GM21737 (cell line): ENCODE measurements at regions not wholly inside any gene's neighbourhood (a gene's known extent, or its start where the extent isn't known, plus 50 kb on each side); places are given as distances from the start of the nearest gene placed in this dataset.
"Not testable (repeated sequence)": the region's sequence is repeated elsewhere in the genome, so short reads cannot be mapped to it uniquely, and the experiment has no call there.

Source experiments
- ATAC-seq: cut with Tn5 transposase; IDR thresholded peaks from one replicate; pipeline ENCODE4 v1.9.1; 2021; ENCODE audit warnings: mild to moderate bottlenecking, moderate library complexity; ENCODE audit not compliant: unreplicated experiment

DNA sequence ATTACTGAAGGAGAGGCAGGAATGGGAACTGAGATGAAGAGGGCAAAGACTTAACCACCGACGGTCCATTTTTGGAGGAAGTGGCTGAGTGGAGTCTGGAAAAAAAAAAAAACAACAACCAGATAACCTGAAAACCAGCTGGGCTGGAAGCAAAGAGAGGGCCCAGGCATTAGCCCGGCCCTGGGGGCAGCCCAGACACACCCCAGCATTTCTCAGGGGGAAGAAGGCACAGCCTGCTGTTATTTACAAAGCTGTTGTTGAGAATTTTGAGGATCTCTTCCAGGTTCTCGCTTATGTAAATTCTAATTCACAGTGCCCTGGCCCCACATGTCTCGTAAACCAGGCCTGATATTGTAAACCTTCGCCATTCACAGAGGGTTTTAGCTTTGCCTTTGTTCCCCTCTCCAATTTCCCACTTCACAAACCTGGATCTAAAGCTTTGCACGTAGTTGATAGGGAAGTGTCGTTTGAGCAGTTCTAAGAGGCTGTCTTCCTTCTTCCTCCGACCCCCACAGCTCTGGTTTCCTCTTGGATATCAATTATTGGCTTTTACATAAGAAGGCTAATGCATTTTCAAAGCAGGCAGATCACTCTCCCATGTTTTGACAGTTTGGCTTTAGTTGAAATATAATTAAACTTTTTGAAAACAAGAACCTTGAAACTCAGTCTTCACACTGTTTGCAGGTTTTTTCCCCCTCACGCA is 161.8 kb upstream of the IRF2BP2 start:
- ATAC-seq = no peak

DNA sequence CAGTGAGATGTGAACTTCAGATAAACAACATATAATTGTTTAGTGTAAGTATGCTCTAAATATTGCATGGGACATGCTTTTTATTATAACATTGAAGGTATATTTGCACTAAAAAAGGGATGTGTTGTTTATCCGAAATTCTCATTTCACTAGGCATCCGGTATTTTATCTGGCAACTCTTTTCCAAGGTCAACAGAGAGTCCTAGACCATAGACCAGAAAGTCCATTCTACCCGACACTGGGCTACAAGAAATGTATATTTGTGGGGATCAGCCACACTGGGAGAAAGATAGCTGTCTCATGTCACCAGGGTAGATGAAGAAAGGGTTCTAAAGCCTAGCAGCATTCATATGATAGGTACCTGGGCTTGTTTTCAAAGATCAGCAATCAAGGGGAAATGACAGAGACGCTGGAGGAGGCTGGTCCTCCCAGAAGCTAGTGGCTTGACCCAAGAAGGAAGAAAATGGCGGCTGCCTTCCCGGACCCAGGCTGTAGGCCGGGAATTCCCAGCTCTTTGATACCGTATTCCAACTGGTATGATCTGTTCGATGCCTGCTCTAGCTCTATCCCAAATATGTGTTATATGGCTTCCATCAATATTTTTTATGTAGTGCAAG is 161.1 kb upstream of the IRF2BP2 start:
- no peak for ATAC-seq

DNA sequence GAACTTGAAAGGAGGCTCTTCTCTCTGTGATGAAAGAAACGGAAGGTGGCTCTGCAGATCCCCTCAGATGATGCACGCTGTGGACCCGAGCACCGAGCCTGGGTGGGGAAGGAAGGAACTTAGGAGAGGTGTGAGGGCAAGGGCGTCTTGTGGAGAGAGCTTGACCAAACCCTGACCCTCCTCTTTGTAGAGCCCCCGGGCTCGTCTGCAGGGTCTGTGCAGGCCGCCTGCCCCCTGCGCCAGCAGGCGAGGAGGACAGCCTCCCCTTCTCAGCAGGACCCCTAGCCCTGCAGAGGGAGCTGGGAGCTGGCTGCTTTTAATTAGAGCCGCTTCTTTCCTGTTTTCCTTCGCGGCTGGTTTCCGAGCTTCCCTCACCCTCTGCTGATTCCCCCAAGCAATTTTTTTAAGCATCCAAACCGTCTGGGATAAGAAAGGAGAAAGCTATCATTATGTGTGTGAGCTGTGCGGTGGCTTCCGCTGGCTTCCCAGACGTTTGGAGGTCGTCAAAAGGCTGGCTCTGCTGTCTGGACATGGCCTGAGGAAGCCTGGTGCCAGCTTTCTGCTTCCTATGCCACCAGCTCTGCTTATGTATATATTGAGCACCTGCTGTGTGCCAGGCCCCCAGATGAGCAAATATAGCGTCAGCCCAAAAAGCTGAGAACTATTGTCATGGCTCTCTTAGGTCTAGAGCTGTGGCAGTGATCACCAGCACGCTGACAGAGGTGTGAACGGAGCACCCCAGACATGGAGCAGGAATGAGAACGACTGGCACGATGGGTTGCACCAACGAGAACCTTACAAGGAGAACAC is 160.2 kb upstream of the IRF2BP2 start:
- ATAC-seq = no peak

DNA sequence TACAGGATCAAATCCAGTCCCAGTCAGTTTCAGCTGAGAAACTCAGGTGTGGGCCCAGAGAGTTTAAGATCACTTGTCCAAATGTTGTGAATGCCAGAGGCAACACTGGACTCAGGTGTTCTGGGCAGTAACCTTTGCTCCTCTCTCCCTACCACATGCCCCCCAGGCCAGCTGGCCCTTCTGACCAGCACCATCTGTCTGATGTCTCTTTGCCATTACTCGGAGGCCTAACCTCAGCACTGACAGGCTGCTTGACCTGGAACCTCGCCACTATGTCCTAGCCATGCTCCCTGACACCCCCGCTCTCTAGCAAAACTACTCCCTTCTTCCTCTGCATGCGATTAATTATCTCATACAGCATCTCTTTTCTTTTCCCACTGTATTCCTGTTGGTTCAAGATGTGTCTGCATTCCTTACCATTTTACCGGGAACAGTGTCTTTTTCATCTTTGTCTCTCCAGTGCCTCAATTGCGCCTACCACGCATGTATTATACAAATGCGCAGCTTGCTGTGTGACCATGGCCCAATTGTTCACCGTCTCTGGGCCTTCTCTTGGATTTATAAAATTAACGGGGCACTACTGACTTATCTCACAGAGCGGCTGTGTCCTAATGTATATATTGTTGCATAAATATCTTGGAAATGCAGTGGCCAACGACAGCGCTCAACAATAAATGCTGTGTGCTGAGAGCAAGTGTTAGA is 159.5 kb upstream of the IRF2BP2 start:
- ATAC-seq = no peak

DNA sequence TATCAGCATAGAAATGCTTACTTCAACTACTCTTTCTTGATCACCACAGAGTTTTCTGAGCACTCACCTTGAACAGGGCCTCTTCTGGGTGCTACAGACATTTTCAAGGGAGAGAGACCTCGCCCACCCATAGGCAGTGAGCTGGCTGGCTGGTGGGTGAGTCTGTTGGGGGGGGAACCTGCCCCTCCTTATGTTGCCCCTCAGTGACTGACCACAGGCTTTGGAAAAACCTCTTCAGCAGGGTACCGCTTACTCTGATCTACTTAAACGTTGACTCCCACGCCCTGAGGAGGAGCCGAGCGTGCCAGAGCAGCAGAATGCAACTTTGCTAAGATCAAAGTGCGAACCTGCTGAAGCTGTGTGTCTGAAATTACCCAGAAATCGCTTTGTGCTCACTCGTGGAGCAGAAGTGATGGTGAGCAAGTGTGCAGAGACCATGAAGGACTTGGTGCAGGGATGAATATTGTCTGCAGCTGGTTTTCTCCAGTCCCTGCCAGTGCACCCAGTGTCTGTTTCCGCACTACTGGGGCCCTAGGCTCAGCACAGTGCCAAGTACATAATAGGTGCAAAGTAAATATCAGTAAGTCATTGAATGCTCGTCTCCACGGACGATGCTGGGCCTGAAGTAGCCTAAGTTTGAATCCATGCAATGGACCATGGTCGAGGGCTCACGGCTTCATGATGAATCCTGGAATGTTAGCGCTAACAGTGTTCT is 158.7 kb upstream of the IRF2BP2 start:
- ATAC-seq = no peak

DNA sequence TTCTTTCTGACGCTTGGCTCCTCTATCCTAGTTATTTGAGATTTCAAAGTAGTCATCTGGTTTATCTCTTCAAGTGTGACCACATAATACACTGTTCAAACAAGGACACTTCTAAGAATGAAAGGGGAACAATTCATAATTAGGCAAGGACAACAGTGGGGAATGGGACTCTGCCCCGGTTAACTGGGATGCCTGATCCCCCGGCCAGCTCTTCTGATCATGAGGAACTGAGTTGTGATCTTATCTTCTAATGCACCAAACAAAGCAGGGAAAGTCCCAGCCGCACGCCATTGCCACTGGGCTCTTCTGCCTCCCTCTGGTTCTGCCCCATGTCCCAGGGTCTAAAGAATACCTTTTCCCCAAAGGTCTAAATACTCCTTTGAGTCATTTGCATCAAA is 158.2 kb upstream of the IRF2BP2 start:
- no peak for ATAC-seq

DNA sequence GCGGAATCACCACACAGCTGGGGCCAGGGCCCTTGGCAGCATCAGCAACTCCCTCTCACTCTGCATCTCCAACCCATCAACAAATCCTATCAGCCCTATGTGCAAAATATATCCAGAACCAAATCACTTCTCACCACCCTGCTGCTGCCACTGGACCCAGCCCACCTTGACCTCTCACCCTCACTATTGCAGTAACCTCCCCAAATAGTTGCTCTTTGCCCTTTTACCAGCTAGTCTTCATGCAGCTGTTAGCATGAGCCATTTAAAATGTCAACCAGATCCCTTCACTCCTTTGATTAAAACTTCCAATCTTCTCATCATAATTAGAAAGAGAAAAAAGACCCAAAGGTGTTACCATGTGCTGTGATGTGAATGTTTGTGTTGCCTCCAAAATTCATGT is 155.7 kb upstream of the IRF2BP2 start:
- no peak for ATAC-seq

DNA sequence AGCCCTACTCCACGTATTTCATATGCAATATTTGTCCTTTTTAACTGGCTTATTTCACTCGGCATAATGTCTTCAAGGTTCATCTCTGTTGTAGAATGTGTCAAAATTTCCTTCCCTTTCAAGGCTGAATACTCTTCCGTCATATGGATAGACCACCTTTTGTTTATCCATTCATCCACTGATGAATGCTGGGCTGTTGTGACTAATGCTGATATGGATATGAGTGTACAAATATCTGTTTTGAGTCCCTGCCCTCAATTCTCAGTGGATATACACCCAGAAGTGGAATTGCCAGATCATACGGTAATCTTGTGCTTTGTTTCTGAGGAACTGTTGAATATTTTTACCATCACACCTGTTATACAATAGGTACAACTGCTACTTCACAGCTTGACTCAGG is 155.2 kb upstream of the IRF2BP2 start:
- ATAC-seq = no peak

DNA sequence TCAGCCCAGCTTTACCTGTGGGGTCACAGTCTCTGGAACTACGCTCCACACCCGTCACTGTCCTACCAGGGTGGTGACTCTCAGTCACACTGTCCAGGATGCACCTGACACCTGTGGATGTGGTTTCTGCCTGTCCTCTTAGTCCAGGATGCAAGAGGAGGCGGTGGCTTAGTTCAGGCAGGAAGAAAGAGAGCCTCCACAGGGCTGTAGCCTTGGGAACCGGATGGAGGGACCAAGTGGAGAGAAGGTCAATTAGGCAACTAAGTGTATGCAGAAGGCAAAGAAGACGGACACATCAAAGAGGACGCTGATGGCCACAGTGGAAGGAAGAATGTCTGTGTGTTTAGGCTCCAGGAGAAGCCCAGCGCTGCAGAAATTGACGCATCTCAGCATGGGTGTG is 153.9 kb upstream of the IRF2BP2 start:
- no peak for ATAC-seq

DNA sequence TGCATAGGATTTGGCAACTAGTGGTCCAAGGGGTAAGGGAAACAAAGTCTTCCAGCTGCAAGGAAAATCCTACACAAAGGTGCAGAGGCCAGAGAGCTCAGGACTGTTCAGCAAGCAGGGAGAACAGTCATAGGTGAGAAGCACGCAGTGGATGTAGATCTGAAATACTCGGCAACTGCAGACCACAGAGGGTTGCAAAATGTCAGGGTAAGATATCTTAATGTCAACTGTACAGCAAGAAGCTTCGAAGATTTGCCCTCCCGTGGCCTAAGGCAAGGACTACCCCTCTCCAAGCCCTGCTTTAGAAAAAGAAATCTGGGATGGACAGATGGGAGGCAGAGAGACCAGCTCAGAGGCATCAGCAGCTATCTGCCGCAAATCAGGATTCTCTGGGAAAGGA is 153.4 kb upstream of the IRF2BP2 start:
- ATAC-seq = no peak

DNA sequence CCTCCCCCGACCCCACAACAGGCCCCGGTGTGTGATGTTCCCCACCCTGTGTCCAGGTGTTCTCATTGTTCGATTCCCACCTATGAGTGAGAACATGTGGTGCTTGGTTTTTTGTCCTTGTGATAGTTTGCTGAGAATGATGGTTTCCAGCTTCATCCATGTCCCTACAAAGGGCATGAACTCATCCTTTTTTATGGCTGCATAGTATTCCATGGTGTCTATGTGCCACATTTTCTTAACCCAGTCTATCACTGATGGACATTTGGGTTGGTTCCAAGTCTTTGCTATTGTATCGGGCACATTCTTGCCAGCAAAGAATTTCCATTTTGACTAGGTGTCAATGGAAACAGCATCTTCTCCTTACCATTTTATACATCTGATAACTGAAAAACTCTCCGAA is 152.1 kb upstream of the IRF2BP2 start:
- ATAC-seq = not testable (repeated sequence)

DNA sequence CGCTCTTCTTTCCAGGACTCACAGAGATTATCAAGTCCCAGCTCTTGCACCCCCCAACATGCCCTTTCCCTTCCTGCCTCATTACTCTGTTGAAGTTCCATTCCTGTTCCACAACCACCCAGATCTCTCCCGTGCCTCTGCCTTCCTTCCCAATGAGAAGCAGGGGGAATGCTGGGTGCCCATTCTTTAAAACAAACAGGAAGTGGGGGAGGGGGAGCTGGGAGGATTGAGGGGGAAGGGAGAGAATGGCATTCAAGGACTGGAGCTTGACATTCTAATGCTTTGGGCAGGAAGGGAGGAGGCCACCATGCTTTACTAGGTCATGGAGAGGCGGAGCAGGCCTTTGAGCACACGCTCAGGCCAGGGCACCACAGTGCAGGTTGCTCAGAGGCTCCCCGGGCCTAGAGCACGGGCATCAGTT is 150.3 kb upstream of the IRF2BP2 start:
- no peak for ATAC-seq

DNA sequence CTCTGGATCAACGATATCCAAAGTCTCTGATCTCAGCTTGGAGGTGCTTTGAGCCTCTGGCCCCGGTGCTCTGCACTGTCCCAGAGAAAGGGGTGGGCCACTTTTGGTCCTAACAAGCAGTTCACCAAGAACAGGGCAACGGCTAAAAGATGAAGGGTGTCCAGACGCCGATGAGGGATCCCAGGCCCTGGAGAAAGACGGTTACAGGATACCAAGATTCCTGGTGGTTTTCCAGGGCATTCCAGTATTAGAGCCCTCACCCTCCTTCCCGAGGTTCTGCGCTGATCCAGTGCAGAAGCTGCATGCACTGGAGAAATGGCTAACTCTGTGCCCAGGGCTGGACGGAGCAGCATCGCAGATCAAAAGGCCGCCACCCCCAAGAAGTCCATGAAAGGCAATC is 149.9 kb upstream of the IRF2BP2 start:
- ATAC-seq = no peak

DNA sequence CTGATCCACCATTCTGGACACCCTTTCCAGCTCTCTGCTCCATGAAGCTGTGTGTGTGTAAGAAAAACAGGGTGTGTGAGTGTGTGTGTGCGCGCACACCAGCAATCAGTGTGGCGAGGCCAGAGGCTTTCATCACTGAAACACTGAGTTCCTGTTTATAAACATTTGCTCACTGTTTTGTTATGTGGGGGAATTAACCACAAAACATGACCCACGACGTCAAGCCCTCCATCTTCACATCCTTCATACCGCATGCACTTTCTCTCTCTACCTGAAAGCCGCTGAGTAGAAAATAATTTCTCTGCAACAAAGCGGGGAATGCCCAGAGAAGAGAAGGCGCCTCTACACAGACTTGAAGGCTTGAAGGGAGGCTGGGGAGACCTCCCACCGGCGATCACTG is 148.9 kb upstream of the IRF2BP2 start:
- ATAC-seq = no peak

DNA sequence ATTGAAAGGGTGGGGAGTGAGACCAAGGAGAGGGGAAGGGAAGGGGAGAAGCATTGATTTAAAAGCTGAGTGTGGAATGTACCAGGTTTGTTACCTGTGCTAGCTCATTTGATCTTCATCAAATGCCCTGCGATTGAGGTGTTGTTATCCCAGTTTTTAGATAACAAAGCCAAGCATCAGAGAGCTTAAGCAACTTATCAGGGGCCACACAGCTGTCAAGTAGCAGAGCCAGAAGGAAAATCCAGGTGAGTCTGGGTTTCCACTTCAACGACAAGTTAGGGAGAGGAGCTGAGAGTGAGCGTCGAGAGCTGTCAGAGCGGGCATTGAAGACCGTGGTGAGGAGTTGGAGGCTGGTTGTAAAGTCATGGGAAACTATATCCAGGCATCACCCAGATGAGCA is 146.9 kb upstream of the IRF2BP2 start:
- no peak for ATAC-seq

DNA sequence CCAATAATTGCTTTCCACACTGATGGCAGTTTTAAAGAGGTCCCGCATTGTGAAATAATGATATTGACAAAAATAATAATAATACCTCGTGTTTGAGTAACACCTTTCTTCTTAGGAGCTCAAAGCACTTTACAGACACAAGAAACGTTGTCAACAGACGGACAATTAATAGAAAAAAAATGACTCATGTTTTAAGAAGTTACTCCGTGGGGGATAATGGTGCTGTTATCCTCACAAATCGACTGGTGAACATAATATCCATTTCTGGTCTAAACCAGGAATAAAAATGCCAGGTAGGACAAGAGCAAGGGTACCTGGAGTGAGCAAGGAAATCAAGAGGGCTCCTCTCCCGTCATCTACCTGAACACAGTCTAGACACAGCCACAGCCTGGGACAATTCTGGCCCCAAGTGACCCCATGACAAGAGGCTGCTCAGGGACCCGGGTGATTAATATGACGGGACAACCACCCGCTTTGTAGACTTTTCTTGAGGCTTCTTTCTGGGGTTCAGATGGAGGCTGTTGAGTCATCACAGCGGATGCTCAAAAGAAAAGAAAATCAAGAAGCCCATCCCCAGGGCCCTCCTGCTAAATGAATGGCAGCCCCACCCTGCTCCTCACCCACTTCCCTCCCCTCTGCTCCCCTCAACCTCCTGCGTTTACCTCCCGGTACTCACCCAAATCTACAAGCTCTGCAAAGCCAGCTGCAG is 146.2 kb upstream of the IRF2BP2 start:
- no peak for ATAC-seq

DNA sequence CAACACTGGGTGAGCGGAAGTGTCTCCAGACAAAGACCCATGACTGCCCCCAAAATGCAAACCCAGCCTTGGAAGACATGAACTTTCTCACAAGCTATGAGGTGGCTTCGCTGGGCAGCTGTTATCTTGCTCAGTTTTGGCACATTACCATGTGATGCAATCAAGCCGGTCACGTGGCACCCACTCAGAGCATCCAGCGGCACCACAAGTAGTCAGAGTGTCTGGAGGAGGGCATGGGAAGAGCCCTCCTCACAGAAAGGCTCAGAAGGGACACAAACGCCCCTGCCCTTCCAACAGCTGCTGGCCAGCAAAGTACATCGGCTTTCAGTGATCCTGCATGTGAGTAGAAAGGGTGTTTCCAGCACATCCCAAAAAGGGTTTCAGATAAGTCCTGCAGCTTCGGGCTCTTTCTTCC is 145.5 kb upstream of the IRF2BP2 start:
- ATAC-seq = no peak

DNA sequence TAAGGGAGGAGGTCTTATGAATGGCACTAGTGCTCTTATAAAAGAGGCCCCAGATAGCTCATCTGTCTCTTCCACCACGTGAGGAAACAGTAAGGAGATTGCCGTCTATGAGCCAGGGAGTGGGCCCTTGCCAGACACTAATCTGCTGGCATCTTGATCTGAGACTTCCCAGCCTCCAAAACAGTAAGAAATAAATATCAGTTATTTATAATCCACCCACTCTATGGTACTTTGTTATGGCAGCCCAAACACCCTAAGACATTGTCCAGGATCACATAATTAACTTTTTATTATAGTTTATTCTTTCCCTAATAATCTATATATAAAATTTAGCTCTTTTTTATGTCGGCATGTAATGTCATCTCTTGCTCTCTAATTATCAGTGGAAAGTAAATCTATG is 144.0 kb upstream of the IRF2BP2 start:
- no peak for ATAC-seq

DNA sequence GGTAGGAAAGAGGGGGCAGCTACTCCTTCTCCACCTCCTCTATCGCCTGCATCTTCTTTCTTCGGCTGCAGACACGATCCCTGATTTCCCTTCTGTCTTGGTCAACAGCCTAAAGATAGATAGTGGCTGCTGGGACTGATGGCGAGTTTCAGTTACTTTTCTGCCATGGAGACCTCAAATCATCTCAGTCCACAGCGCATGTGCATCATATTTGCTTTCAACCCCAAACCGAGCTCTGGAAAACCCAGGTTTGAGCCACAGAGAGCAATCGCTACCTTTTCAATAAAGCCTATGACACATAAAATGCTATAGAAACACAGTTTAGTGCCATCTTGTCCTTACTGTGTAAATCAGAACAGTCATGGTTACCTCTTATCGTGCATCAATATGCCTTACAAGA is 142.9 kb upstream of the IRF2BP2 start:
- ATAC-seq = no peak

DNA sequence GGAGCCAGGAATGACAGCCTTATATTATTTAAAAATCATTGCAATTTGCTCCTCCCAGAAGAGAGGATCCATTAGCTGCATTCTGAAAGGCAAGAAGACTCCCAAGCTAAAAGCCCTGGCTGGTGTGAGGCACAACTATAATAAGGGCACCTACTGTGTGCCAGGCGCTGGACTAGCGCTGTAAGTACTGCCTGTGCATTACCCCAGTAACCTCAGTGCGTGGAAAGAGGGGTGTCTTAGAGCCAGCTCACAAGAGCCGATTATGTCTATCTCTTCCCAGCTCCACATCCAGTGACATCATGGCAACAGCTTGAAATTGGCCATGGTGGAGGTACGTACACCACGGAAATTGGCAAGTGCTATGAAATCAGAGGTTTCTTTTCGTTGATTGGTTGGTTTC is 141.7 kb upstream of the IRF2BP2 start:
- ATAC-seq = no peak
